ENCODE measurements at regions not wholly inside any gene's neighbourhood (a gene's known extent, or its start where the extent isn't known, plus 50 kb on each side); places are given as distances from the start of the nearest gene placed in this dataset.

GRCh38 chr10:6649903-6650302 is 69.8 kb upstream of the PRKCQ start:
- TF ChIP-seq, protein P1, sequence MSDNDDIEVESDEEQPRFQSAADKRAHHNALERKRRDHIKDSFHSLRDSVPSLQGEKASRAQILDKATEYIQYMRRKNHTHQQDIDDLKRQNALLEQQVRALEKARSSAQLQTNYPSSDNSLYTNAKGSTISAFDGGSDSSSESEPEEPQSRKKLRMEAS (IDR thresholded peaks at IDR 0.05; ENCODE audit: low read depth, low read length) = no peak
- TF ChIP-seq, protein P2, sequence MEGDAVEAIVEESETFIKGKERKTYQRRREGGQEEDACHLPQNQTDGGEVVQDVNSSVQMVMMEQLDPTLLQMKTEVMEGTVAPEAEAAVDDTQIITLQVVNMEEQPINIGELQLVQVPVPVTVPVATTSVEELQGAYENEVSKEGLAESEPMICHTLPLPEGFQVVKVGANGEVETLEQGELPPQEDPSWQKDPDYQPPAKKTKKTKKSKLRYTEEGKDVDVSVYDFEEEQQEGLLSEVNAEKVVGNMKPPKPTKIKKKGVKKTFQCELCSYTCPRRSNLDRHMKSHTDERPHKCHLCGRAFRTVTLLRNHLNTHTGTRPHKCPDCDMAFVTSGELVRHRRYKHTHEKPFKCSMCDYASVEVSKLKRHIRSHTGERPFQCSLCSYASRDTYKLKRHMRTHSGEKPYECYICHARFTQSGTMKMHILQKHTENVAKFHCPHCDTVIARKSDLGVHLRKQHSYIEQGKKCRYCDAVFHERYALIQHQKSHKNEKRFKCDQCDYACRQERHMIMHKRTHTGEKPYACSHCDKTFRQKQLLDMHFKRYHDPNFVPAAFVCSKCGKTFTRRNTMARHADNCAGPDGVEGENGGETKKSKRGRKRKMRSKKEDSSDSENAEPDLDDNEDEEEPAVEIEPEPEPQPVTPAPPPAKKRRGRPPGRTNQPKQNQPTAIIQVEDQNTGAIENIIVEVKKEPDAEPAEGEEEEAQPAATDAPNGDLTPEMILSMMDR (IDR thresholded peaks at IDR 0.05; ENCODE audit: low read depth, low read length) = no peak
- no peak for TF ChIP-seq POLR2A (IDR thresholded peaks at IDR 0.05; ENCODE audit: extremely low read depth, insufficient read length)

Data from NB4 (cell line).